Left lung (tissue), 4 donors: ENCODE measurements at regions not wholly inside any gene's neighbourhood (a gene's known extent, or its start where the extent isn't known, plus 50 kb on each side); places are given as distances from the start of the nearest gene placed in this dataset.

Experiments
- ATAC-seq: fragments of 200-7000 bp; cut with Tn5 transposase; one replicate; pipeline ENCODE4 v1.9.1; 2020; ENCODE audit warnings: moderate library complexity
- DNase-seq, 4 donors: peaks; one replicate each; pipeline ENCODE4 v3.0.0-alpha.2; 2013 to 2020
- H3K27ac ChIP-seq, 2 donors: fragments of 200-600 bp; sonication (generic) in 1 of 2; one replicate each; pipeline versions ENCODE4 v1.5.0 to v1.8.0; 2020 to 2021
- H3K27me3 ChIP-seq, 2 donors: fragments of 200-600 bp; sonication (generic) in 1 of 2; one replicate each; pipeline versions ENCODE4 v1.5.0 to v1.8.0; 2020 to 2021
- H3K36me3 ChIP-seq, 2 donors: fragments of 200-600 bp; sonication (generic) in 1 of 2; one replicate each; pipeline versions ENCODE4 v1.5.0 to v1.8.0; 2020 to 2021
- H3K4me1 ChIP-seq, 2 donors: fragments of 200-600 bp; one replicate each; pipeline ENCODE4 v1.8.0; 2021
- H3K4me3 ChIP-seq, 2 donors: fragments of 200-600 bp; sonication (generic) in 1 of 2; one replicate each; pipeline versions ENCODE4 v1.5.0 to v1.8.0; 2020 to 2021; ENCODE audit warnings: mild to moderate bottlenecking in 1 of 2
- H3K9me3 ChIP-seq, 2 donors: fragments of 200-600 bp; sonication (generic) in 1 of 2; one replicate each; pipeline versions ENCODE4 v1.5.0 to v1.8.0; 2020 to 2021
- intact Hi-C, 2 donors: fragments of 100-400 bp; cut with DNase I; formaldehyde crosslinking; loops; one replicate each; pipeline versions ENCODE4 v1.11.2 to v1.14.2; 2022
- TF ChIP-seq, protein P1 (sequence below), 2 donors: fragments of 200-600 bp; sonication (generic) in 1 of 2; IDR thresholded peaks; one replicate each; pipeline versions ENCODE4 v1.5.0 to v1.8.0; 2021; ENCODE audit warnings: antibody characterized with exemption in 2 of 2
- donor health status: DM: no; HTN: yes; CAD: no.
- donor health status: DM: no; HTN: no; CAD: no.

DNA sequence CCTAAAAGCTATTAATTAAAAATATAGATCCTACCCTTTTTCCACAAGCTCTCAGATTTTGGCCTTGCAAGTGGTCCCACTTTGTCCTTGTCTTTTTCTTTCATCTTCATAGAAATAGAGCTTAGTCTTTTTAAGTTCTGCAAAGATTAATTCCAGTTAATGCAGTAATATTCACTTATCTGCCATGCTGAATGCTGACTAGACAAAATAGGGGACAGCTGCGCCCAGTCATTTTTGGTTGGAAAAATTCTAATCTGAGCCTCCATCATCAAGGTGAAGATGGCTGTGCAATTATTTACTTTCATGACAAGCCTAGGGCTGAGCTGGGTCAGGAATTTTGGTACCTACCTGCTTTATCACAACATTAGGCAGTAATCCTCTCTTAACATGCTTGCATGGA lies 241.3 kb upstream of the CXorf66 start:
- TF ChIP-seq, protein P1, sequence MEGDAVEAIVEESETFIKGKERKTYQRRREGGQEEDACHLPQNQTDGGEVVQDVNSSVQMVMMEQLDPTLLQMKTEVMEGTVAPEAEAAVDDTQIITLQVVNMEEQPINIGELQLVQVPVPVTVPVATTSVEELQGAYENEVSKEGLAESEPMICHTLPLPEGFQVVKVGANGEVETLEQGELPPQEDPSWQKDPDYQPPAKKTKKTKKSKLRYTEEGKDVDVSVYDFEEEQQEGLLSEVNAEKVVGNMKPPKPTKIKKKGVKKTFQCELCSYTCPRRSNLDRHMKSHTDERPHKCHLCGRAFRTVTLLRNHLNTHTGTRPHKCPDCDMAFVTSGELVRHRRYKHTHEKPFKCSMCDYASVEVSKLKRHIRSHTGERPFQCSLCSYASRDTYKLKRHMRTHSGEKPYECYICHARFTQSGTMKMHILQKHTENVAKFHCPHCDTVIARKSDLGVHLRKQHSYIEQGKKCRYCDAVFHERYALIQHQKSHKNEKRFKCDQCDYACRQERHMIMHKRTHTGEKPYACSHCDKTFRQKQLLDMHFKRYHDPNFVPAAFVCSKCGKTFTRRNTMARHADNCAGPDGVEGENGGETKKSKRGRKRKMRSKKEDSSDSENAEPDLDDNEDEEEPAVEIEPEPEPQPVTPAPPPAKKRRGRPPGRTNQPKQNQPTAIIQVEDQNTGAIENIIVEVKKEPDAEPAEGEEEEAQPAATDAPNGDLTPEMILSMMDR (IDR thresholded peaks at IDR 0.05) = no peak
- intact Hi-C loops = no loop called here

DNA sequence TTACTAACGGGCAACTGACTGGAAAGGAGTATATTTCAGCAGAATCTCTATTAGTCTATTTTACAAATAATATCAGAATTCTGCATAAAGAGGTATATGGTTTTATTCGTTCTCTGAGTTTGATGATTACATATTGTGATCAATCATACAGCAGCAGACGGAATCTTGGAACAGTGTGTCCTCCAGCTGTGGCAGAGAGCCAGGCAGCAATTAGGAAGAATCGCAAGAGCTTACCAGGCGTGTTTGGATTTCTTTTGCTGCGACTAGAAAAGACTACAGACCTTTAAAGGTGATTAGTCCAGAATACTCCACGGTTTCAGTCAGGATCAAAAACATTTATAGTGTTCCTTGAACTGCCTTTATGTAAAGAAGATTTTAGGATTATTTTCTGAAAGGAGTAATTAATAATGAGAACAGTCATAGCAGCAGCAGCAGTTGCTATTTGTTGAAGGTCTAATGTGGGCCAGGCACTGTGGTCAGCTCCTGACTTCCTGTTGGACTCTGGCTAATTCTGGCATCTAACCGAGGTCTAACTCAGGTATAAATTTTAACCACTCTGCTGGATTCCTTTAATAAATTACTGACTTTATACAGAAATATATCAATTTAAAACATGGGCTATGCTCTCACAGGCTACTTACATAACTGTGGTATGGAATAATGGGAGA lies 225.3 kb upstream of the CXorf66 start:
- DNase-seq (peak in 1 of 4 donors; percentile 3), ATAC-seq (no peak)
- Histone ChIP-seq H3K27me3 (peaks cover 0 to 7% of the 10 kb centered on the region in 2 donors), H3K36me3 (no peaks in the 10 kb centered on the region), H3K4me1 (no peaks in the 10 kb centered on the region), H3K9me3 (no peaks in the 10 kb centered on the region), H3K4me3 (no peak overlapping the region), H3K27ac (no peak overlapping the region)
- intact Hi-C loops = no loop called here
- TF ChIP-seq, protein P1 (IDR thresholded peaks at IDR 0.05) = no peak

More for the DNA sequence above, 241.3 kb upstream of the CXorf66 start:
- Histone ChIP-seq H3K27me3 (no peaks in the 10 kb centered on the region), H3K4me3 (no peak overlapping the region), H3K9me3 (no peaks in the 10 kb centered on the region), H3K36me3 (no peaks in the 10 kb centered on the region), H3K4me1 (no peaks in the 10 kb centered on the region), H3K27ac (no peak overlapping the region)
- DNase-seq (no peak), ATAC-seq (no peak)

DNA sequence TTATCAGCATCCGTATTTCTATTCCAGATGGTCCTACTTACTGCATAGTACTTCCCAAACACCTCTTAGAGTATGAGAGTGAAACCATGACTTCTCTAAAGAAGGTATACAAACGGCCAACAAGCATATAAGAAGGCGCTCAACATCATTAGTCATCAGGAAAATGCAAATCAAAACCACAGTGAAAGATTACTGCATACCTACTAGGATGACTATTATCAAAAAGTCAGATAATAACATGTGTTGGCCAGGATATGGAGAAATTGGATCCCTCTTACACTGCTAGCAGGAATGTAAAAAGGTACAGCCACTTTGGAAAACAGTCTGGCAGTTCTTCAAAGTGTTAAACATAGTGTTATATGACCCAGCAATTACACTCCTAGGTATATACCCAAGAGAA lies 215.3 kb upstream of the CXorf66 start:
- Histone ChIP-seq H3K27ac (no peak overlapping the region), H3K9me3 (no peaks in the 10 kb centered on the region), H3K4me1 (no peaks in the 10 kb centered on the region), H3K27me3 (no peaks in the 10 kb centered on the region), H3K36me3 (no peaks in the 10 kb centered on the region), H3K4me3 (no peak overlapping the region)
- no peak for DNase-seq
- TF ChIP-seq, protein P1 (IDR thresholded peaks at IDR 0.05) = no peak
- ATAC-seq = no peak
- intact Hi-C loops = no loop called here

DNA sequence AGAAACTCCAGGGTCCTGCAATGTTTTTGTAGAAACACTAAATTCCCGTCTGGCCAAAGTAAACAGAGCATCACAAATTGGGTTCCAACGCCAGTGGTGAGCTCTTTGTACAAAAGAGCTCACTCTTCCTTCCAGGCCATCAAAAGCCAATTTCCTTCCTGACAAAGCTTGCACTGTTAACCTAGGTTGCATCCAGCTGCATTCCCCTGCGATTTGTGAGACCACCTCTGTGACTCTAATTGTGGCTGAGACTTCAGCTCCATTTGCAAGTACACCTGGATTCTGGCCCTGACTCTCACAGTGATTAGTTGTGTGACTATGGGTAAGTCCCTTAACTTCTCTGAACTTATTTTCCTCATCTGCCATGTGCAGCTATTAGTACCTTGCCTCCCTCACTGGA lies 212.5 kb upstream of the CXorf66 start:
- Histone ChIP-seq H3K9me3 (no peaks in the 10 kb centered on the region), H3K27ac (no peak overlapping the region), H3K4me3 (no peak overlapping the region), H3K36me3 (no peaks in the 10 kb centered on the region), H3K27me3 (no peaks in the 10 kb centered on the region), H3K4me1 (no peaks in the 10 kb centered on the region)
- intact Hi-C loops = no loop called here
- no peak for DNase-seq
- TF ChIP-seq, protein P1 (IDR thresholded peaks at IDR 0.05) = no peak
- ATAC-seq = no peak

DNA sequence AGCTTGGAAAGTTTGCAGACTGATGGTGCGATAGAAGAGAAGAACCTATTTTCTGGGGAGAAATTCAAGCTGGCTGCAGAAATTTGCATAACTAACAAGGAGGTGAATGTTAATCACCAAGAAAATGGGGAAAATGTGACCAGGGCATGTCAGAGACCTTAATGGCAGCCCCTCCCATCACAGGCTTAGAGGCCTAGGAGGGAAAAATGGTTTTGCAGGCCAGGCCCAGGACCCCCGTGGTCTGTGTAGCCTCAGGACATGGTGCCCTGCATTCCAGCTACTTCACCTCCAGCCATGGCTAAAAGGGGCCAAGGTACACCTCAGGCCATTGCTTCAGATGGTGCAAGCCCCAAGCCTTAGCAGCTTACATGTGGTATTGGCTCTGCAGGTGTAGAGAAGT lies 207.1 kb upstream of the CXorf66 start:
- intact Hi-C loops = no loop called here
- Histone ChIP-seq H3K36me3 (no peaks in the 10 kb centered on the region), H3K4me1 (no peaks in the 10 kb centered on the region), H3K9me3 (no peaks in the 10 kb centered on the region), H3K27ac (no peak overlapping the region), H3K27me3 (no peaks in the 10 kb centered on the region), H3K4me3 (no peak overlapping the region)
- no peak for ATAC-seq
- DNase-seq = no peak
- TF ChIP-seq, protein P1 (IDR thresholded peaks at IDR 0.05) = no peak
